ENCODE measurements at regions not wholly inside any gene's neighbourhood (a gene's known extent, or its start where the extent isn't known, plus 50 kb on each side); places are given as distances from the start of the nearest gene placed in this dataset.

GRCh38 chr3:59684766-59685165 is 634.9 kb upstream of the CFAP20DC start:
- TF ChIP-seq ARNT (IDR thresholded peaks at IDR 0.05) = no peak
- TF ChIP-seq FOXK2 (IDR thresholded peaks at IDR 0.05) = no peak
- no peak for TF ChIP-seq FOXM1 (IDR thresholded peaks at IDR 0.05; ENCODE audit: borderline replicate concordance)
- TF ChIP-seq, protein P1, sequence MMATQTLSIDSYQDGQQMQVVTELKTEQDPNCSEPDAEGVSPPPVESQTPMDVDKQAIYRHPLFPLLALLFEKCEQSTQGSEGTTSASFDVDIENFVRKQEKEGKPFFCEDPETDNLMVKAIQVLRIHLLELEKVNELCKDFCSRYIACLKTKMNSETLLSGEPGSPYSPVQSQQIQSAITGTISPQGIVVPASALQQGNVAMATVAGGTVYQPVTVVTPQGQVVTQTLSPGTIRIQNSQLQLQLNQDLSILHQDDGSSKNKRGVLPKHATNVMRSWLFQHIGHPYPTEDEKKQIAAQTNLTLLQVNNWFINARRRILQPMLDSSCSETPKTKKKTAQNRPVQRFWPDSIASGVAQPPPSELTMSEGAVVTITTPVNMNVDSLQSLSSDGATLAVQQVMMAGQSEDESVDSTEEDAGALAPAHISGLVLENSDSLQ (IDR thresholded peaks at IDR 0.05) = no peak
- TF ChIP-seq L3MBTL2 (conservative IDR thresholded peaks at IDR 0.05) = no peak
